ENCODE measurements at regions not wholly inside any gene's neighbourhood (a gene's known extent, or its start where the extent isn't known, plus 50 kb on each side); places are given as distances from the start of the nearest gene placed in this dataset.

DNA sequence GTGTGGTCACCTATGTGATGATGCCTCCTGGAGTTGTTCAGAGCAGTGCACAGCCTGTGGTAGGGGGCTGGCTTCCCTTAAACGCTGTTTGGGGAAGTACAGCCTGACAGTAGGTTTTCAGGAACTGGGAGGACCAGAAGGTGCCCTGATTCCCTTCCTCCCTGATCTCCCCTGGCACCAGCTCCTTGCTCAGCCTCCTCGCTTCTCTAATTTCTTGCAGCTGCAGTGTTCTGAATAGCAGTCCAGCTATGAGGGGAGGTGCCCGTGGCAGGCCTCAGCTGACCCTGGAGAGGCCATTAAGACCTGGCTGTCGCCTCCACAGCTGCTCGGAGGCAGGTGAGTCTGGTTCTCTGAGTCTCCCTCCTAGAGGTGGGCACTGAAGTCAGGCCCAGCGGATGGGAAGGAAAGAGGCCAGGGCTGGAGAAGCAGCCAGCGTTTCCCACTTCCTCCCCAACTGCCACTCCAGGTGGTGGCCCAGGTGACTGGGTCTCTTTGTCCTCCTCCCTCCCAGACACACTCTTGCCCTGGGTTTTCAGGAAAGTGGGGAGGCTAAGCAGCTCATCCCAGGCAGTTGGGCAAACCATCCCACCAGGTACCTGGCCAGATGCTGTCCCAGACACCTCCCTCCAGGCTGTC is 52.0 kb upstream of the RPL11 start:
- H3K27ac ChIP-seq: no peak overlapping the region
- no peak overlapping the region for H2AFZ ChIP-seq (replicated peaks)
- H3F3A ChIP-seq (ENCODE audit: low read depth): peaks cover 18% of the 10 kb centered on the region
- H4K20me1 ChIP-seq (ENCODE audit: low read depth): no peaks in the 10 kb centered on the region
- peaks cover 23% of the 10 kb centered on the region for H3K4me1 ChIP-seq
- H3K79me2 ChIP-seq (ENCODE audit: low read depth): no peaks in the 10 kb centered on the region
- no peak overlapping the region for H3K4me3 Mint-ChIP-seq
- TF ChIP-seq EZH2 (IDR thresholded peaks at IDR 0.05) (no peak), EZH2phosphoT487 (IDR thresholded peaks at IDR 0.05) (no peak)
- TF ChIP-seq, protein P1, sequence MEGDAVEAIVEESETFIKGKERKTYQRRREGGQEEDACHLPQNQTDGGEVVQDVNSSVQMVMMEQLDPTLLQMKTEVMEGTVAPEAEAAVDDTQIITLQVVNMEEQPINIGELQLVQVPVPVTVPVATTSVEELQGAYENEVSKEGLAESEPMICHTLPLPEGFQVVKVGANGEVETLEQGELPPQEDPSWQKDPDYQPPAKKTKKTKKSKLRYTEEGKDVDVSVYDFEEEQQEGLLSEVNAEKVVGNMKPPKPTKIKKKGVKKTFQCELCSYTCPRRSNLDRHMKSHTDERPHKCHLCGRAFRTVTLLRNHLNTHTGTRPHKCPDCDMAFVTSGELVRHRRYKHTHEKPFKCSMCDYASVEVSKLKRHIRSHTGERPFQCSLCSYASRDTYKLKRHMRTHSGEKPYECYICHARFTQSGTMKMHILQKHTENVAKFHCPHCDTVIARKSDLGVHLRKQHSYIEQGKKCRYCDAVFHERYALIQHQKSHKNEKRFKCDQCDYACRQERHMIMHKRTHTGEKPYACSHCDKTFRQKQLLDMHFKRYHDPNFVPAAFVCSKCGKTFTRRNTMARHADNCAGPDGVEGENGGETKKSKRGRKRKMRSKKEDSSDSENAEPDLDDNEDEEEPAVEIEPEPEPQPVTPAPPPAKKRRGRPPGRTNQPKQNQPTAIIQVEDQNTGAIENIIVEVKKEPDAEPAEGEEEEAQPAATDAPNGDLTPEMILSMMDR (IDR thresholded peaks at IDR 0.05): no peak
- H3K4me1 Mint-ChIP-seq: peaks cover 54% of the 10 kb centered on the region
- H3K36me3 ChIP-seq: no peaks in the 10 kb centered on the region
- H3K27me3 ChIP-seq: no peaks in the 10 kb centered on the region
- no peak overlapping the region for H3K9ac ChIP-seq
- no peak overlapping the region for H3K4me2 ChIP-seq
- no peak overlapping the region for H3K4me3 ChIP-seq
- H3K9me3 Mint-ChIP-seq: peaks cover 3% of the 10 kb centered on the region
- DNase-seq (ENCODE audit: low spot score): no peak
- peaks cover 28% of the 10 kb centered on the region for H3K27me3 Mint-ChIP-seq (ENCODE audit: insufficient read depth, low read depth)
- H3K36me3 Mint-ChIP-seq: no peaks in the 10 kb centered on the region
- H3K9me3 ChIP-seq (ENCODE audit: low read depth): no peaks in the 10 kb centered on the region
- peak overlapping the region; percentile 67 for H3K27ac Mint-ChIP-seq

DNA sequence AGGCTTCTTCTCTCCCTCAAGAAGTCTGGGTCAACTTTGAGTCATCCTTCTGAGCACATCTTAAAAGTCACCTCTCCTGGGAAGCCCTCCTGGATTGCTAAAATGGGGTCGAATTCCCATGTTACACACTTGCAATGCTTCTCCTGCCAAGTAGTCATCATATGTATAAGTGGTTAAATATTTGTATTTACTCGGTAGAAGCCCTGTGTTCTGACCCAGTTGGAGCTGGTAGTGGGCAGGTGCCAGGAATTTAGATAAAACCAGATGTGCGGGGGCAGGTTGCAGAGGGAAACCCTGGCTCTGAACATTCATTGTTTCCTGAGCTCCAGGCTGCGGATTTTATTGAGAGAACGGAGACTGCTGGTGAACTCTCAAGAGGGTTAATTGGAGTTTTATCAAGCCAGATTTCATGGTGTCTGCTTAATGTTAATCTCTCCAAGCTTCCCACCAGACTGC is 52.8 kb upstream of the RPL11 start:
- peaks cover 16% of the 10 kb centered on the region for H3K4me1 ChIP-seq
- no peak overlapping the region for H3K4me3 Mint-ChIP-seq
- H3K27ac Mint-ChIP-seq: peak overlapping the region; percentile 67
- no peaks in the 10 kb centered on the region for H3K27me3 ChIP-seq
- peaks cover 3% of the 10 kb centered on the region for H3K9me3 Mint-ChIP-seq
- no peak overlapping the region for H3K4me2 ChIP-seq
- H3K4me3 ChIP-seq: no peak overlapping the region
- H3K36me3 Mint-ChIP-seq: no peaks in the 10 kb centered on the region
- no peak for DNase-seq (ENCODE audit: low spot score)
- H3K9me3 ChIP-seq (ENCODE audit: low read depth): no peaks in the 10 kb centered on the region
- H3F3A ChIP-seq (ENCODE audit: low read depth): peaks cover 10% of the 10 kb centered on the region
- H3K27me3 Mint-ChIP-seq (ENCODE audit: insufficient read depth, low read depth): peaks cover 28% of the 10 kb centered on the region
- no peak overlapping the region for H3K9ac ChIP-seq
- TF ChIP-seq EZH2phosphoT487 (IDR thresholded peaks at IDR 0.05) (no peak), EZH2 (IDR thresholded peaks at IDR 0.05) (no peak)
- TF ChIP-seq, protein P1 (IDR thresholded peaks at IDR 0.05): no peak
- no peak overlapping the region for H2AFZ ChIP-seq (replicated peaks)
- no peak overlapping the region for H3K27ac ChIP-seq
- H3K4me1 Mint-ChIP-seq: peaks cover 53% of the 10 kb centered on the region
- no peaks in the 10 kb centered on the region for H3K36me3 ChIP-seq
- H3K79me2 ChIP-seq (ENCODE audit: low read depth): no peaks in the 10 kb centered on the region
- H4K20me1 ChIP-seq (ENCODE audit: low read depth): no peaks in the 10 kb centered on the region

DNA sequence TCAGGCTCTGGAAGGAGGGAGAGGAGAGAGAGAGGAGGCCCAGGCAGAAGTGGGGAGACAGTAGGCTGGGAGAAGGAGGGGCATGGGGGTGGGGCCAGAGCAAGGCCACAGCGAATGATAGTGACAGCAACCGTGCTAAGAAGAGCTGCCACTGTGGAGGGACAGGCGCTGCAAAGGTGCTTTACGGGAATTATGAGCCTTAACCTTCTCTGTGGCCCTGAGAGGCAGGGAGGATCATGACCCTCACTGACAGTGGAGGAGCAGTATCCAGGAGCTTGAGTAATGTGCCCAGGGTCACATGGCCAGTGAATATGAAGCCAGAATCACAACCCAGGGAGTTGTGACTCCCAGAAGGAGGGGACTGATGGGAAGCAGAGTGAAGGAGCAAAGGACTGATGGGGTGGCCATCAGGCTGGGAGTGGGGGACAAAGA is 53.4 kb upstream of the RPL11 start:
- peak; percentile 32 for DNase-seq (ENCODE audit: low spot score)
- peaks cover 25% of the 10 kb centered on the region for H3K27me3 Mint-ChIP-seq (ENCODE audit: insufficient read depth, low read depth)
- H3K27me3 ChIP-seq: no peaks in the 10 kb centered on the region
- H3K79me2 ChIP-seq (ENCODE audit: low read depth): no peaks in the 10 kb centered on the region
- H3K9ac ChIP-seq: no peak overlapping the region
- no peaks in the 10 kb centered on the region for H4K20me1 ChIP-seq (ENCODE audit: low read depth)
- H3K9me3 ChIP-seq (ENCODE audit: low read depth): no peaks in the 10 kb centered on the region
- H3K4me2 ChIP-seq: no peak overlapping the region
- H3K36me3 ChIP-seq: no peaks in the 10 kb centered on the region
- peaks cover 12% of the 10 kb centered on the region for H3K4me1 ChIP-seq
- H3K4me3 Mint-ChIP-seq: peak overlapping the region; percentile 13
- H3K9me3 Mint-ChIP-seq: peaks cover 3% of the 10 kb centered on the region
- no peak overlapping the region for H3K27ac ChIP-seq
- H3K4me3 ChIP-seq: no peak overlapping the region
- peaks cover 6% of the 10 kb centered on the region for H3F3A ChIP-seq (ENCODE audit: low read depth)
- TF ChIP-seq, protein P1 (IDR thresholded peaks at IDR 0.05): no peak
- TF ChIP-seq EZH2 (IDR thresholded peaks at IDR 0.05): no peak
- TF ChIP-seq EZH2phosphoT487 (IDR thresholded peaks at IDR 0.05): no peak
- H3K4me1 Mint-ChIP-seq: peaks cover 49% of the 10 kb centered on the region
- H3K27ac Mint-ChIP-seq: peak overlapping the region; percentile 67
- peak overlapping the region; percentile 27 for H2AFZ ChIP-seq (replicated peaks)
- no peaks in the 10 kb centered on the region for H3K36me3 Mint-ChIP-seq

Data from neural progenitor cell (in vitro differentiated cells).